H1 (cell line): ENCODE measurements at regions not wholly inside any gene's neighbourhood (a gene's known extent, or its start where the extent isn't known, plus 50 kb on each side); places are given as distances from the start of the nearest gene placed in this dataset.

Source experiments
- JUND ChIP-seq: IDR thresholded peaks from 2 replicates; pipeline ENCODE4 v1.6.1; 2011; ENCODE audit warnings: mild to moderate bottlenecking, improper control_type of control experiment, low read length
- KDM1A ChIP-seq: fragments of 200-600, 300-600 bp; sonication (generic); IDR thresholded peaks from 2 replicates; pipeline ENCODE4 v1.7.1; 2016; ENCODE audit warnings: mild to moderate bottlenecking, low read length, borderline replicate concordance
- KDM4A ChIP-seq: IDR thresholded peaks from one replicate; pipeline ENCODE4 v1.7.1; 2012; ENCODE audit warnings: low read depth, mild to moderate bottlenecking, moderate library complexity, low read length, inconsistent platforms; ENCODE audit not compliant: severe bottlenecking
- RAD21 ChIP-seq, 2 experiments: IDR thresholded peaks in 1 of 2; conservative IDR thresholded peaks in 1 of 2; 2 replicates each; pipeline ENCODE4 v1.6.1; 2011; ENCODE audit warnings: low read depth in 2 of 2, low read length in 2 of 2, improper control_type of control experiment in 1 of 2, inconsistent platforms in 1 of 2, mild to moderate bottlenecking in 1 of 2, moderate library complexity in 1 of 2
- RNF2 ChIP-seq: fragments of 200-900, 300-1000 bp; sonication (generic); IDR thresholded peaks from 2 replicates; pipeline ENCODE4 v1.7.1; 2016; ENCODE audit warnings: borderline replicate concordance, low read depth, mild to moderate bottlenecking, antibody characterized with exemption, low read length; ENCODE audit not compliant: poor library complexity, severe bottlenecking; ENCODE audit errors: missing control alignments
- TF ChIP-seq, protein P1 (sequence below): fragments of 300-600 bp; sonication (generic); IDR thresholded peaks from 2 replicates; pipeline ENCODE4 v1.7.1; 2012; ENCODE audit warnings: low read length, moderate library complexity, mild to moderate bottlenecking, inconsistent platforms; ENCODE audit not compliant: insufficient replicate concordance
- TF ChIP-seq, protein P2 (sequence below): IDR thresholded peaks from 2 replicates; pipeline ENCODE4 v1.6.1; 2011; ENCODE audit warnings: low read depth, mild to moderate bottlenecking, low read length; ENCODE audit not compliant: insufficient read depth
- TF ChIP-seq, protein P3 (sequence below): IDR thresholded peaks from 2 replicates; pipeline ENCODE4 v1.6.1; 2012; ENCODE audit warnings: inconsistent platforms

DNA sequence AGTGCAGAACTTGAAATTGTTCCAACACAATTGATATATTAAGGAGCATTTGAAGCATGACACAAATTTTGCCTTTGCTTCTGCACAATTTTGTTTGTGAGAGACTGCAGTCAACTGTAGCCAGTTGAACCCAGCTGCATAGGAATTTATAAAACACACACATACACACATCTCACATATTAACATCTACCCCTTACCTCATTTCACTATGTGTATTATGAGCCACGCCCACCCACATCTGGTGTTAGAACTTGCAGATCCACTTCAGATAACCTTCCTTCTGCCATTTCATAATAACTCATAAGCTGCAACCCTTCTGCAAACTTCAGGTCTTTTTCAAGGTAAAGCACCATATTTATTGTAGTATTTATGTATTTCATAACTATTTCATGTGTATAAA, 188.1 kb upstream of the WDFY3 start (continued):
- TF ChIP-seq, protein P1, sequence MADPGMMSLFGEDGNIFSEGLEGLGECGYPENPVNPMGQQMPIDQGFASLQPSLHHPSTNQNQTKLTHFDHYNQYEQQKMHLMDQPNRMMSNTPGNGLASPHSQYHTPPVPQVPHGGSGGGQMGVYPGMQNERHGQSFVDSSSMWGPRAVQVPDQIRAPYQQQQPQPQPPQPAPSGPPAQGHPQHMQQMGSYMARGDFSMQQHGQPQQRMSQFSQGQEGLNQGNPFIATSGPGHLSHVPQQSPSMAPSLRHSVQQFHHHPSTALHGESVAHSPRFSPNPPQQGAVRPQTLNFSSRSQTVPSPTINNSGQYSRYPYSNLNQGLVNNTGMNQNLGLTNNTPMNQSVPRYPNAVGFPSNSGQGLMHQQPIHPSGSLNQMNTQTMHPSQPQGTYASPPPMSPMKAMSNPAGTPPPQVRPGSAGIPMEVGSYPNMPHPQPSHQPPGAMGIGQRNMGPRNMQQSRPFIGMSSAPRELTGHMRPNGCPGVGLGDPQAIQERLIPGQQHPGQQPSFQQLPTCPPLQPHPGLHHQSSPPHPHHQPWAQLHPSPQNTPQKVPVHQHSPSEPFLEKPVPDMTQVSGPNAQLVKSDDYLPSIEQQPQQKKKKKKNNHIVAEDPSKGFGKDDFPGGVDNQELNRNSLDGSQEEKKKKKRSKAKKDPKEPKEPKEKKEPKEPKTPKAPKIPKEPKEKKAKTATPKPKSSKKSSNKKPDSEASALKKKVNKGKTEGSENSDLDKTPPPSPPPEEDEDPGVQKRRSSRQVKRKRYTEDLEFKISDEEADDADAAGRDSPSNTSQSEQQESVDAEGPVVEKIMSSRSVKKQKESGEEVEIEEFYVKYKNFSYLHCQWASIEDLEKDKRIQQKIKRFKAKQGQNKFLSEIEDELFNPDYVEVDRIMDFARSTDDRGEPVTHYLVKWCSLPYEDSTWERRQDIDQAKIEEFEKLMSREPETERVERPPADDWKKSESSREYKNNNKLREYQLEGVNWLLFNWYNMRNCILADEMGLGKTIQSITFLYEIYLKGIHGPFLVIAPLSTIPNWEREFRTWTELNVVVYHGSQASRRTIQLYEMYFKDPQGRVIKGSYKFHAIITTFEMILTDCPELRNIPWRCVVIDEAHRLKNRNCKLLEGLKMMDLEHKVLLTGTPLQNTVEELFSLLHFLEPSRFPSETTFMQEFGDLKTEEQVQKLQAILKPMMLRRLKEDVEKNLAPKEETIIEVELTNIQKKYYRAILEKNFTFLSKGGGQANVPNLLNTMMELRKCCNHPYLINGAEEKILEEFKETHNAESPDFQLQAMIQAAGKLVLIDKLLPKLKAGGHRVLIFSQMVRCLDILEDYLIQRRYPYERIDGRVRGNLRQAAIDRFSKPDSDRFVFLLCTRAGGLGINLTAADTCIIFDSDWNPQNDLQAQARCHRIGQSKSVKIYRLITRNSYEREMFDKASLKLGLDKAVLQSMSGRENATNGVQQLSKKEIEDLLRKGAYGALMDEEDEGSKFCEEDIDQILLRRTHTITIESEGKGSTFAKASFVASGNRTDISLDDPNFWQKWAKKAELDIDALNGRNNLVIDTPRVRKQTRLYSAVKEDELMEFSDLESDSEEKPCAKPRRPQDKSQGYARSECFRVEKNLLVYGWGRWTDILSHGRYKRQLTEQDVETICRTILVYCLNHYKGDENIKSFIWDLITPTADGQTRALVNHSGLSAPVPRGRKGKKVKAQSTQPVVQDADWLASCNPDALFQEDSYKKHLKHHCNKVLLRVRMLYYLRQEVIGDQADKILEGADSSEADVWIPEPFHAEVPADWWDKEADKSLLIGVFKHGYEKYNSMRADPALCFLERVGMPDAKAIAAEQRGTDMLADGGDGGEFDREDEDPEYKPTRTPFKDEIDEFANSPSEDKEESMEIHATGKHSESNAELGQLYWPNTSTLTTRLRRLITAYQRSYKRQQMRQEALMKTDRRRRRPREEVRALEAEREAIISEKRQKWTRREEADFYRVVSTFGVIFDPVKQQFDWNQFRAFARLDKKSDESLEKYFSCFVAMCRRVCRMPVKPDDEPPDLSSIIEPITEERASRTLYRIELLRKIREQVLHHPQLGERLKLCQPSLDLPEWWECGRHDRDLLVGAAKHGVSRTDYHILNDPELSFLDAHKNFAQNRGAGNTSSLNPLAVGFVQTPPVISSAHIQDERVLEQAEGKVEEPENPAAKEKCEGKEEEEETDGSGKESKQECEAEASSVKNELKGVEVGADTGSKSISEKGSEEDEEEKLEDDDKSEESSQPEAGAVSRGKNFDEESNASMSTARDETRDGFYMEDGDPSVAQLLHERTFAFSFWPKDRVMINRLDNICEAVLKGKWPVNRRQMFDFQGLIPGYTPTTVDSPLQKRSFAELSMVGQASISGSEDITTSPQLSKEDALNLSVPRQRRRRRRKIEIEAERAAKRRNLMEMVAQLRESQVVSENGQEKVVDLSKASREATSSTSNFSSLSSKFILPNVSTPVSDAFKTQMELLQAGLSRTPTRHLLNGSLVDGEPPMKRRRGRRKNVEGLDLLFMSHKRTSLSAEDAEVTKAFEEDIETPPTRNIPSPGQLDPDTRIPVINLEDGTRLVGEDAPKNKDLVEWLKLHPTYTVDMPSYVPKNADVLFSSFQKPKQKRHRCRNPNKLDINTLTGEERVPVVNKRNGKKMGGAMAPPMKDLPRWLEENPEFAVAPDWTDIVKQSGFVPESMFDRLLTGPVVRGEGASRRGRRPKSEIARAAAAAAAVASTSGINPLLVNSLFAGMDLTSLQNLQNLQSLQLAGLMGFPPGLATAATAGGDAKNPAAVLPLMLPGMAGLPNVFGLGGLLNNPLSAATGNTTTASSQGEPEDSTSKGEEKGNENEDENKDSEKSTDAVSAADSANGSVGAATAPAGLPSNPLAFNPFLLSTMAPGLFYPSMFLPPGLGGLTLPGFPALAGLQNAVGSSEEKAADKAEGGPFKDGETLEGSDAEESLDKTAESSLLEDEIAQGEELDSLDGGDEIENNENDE, result no peak
- TF ChIP-seq RNF2 (no peak), KDM1A (no peak), JUND (no peak), KDM4A (no peak), RAD21 (IDR thresholded peaks at IDR 0.05 in 1 of 2, conservative IDR thresholded peaks at IDR 0.05 in 1 of 2; ENCODE audit: low read depth in 2 of 2, low read length in 2 of 2) (no peak)
- TF ChIP-seq, protein P2, sequence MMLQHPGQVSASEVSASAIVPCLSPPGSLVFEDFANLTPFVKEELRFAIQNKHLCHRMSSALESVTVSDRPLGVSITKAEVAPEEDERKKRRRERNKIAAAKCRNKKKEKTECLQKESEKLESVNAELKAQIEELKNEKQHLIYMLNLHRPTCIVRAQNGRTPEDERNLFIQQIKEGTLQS, result no peak
- TF ChIP-seq, protein P3, sequence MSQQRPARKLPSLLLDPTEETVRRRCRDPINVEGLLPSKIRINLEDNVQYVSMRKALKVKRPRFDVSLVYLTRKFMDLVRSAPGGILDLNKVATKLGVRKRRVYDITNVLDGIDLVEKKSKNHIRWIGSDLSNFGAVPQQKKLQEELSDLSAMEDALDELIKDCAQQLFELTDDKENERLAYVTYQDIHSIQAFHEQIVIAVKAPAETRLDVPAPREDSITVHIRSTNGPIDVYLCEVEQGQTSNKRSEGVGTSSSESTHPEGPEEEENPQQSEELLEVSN, result no peak
